ENCODE measurements at regions not wholly inside any gene's neighbourhood (a gene's known extent, or its start where the extent isn't known, plus 50 kb on each side); places are given as distances from the start of the nearest gene placed in this dataset.
"Not testable (repeated sequence)": the region's sequence is repeated elsewhere in the genome, so short reads cannot be mapped to it uniquely, and the experiment has no call there.

GRCh38 chr3:28139967-28140634 is 101.3 kb upstream of the CMC1 start:
- DNase-seq (ENCODE audit: low read depth) = no peak

- DNase-seq (ENCODE audit: low read depth) = no peak
Measured at GRCh38 chr3:28140664-28141063, 100.8 kb upstream of the CMC1 start.

GRCh38 chr3:28149960-28150359 is 91.5 kb upstream of the CMC1 start:
- DNase-seq (ENCODE audit: low read depth) = no peak

GRCh38 chr3:28150465-28151206 is 90.8 kb upstream of the CMC1 start:
- no peak for DNase-seq (ENCODE audit: low read depth)

GRCh38 chr3:28151207-28151550 is 90.2 kb upstream of the CMC1 start:
- no peak for DNase-seq (ENCODE audit: low read depth)

- no peak for DNase-seq (ENCODE audit: low read depth)
Measured at GRCh38 chr3:28151608-28152228, 89.7 kb upstream of the CMC1 start.

- no peak for DNase-seq (ENCODE audit: low read depth)
Measured at GRCh38 chr3:28155631-28156030, 85.8 kb upstream of the CMC1 start.

- not testable (repeated sequence) for DNase-seq (ENCODE audit: low read depth)
Measured at GRCh38 chr3:28156599-28156998, 84.8 kb upstream of the CMC1 start.

GRCh38 chr3:28171962-28172361 is 69.5 kb upstream of the CMC1 start:
- no peak for DNase-seq (ENCODE audit: low read depth)

GRCh38 chr3:28172748-28173147 is 68.7 kb upstream of the CMC1 start:
- DNase-seq (ENCODE audit: low read depth) = no peak

- no peak for DNase-seq (ENCODE audit: low read depth)
Measured at GRCh38 chr3:28173836-28174235, 67.6 kb upstream of the CMC1 start.

GRCh38 chr3:28186748-28187147 is 54.7 kb upstream of the CMC1 start:
- DNase-seq (ENCODE audit: low read depth) = no peak

- no peak for DNase-seq (ENCODE audit: low read depth)
Measured at GRCh38 chr3:28188686-28189085, 52.7 kb upstream of the CMC1 start.

- DNase-seq (ENCODE audit: low read depth) = no peak
Measured at GRCh38 chr3:28191363-28191762, 50.1 kb upstream of the CMC1 start.

Data from GM04504 (cell line).